ENCODE measurements at regions not wholly inside any gene's neighbourhood (a gene's known extent, or its start where the extent isn't known, plus 50 kb on each side); places are given as distances from the start of the nearest gene placed in this dataset.

DNA sequence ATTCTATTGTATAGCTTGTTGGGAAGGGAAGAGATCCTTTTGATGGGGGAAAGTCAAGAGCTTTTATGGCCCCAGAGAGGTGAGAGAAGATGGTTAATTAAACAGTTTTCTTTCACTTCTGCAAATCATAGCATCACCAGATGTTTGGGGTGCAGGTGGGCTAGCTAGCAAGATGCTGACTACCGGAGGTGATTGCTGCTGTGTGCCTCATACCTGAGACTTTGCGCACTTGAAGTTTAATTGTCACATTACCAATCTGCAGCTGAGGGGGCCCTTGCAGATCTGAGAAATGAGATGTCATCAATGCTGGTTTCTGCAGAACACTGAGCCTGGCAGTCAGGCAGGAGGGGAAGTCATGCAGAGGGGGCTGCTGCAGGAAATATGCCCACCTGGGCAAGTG is 73.9 kb downstream of the SNRPE start:
- TF ChIP-seq, protein P1, sequence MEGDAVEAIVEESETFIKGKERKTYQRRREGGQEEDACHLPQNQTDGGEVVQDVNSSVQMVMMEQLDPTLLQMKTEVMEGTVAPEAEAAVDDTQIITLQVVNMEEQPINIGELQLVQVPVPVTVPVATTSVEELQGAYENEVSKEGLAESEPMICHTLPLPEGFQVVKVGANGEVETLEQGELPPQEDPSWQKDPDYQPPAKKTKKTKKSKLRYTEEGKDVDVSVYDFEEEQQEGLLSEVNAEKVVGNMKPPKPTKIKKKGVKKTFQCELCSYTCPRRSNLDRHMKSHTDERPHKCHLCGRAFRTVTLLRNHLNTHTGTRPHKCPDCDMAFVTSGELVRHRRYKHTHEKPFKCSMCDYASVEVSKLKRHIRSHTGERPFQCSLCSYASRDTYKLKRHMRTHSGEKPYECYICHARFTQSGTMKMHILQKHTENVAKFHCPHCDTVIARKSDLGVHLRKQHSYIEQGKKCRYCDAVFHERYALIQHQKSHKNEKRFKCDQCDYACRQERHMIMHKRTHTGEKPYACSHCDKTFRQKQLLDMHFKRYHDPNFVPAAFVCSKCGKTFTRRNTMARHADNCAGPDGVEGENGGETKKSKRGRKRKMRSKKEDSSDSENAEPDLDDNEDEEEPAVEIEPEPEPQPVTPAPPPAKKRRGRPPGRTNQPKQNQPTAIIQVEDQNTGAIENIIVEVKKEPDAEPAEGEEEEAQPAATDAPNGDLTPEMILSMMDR (IDR thresholded peaks at IDR 0.05) = no peak
- TF ChIP-seq POLR2AphosphoS5 (IDR thresholded peaks at IDR 0.05) (no peak), EP300 (IDR thresholded peaks at IDR 0.05) (no peak)
